Heart left ventricle (tissue), 16 donors: ENCODE measurements at regions not wholly inside any gene's neighbourhood (a gene's known extent, or its start where the extent isn't known, plus 50 kb on each side); places are given as distances from the start of the nearest gene placed in this dataset.
"Not testable (repeated sequence)": the region's sequence is repeated elsewhere in the genome, so short reads cannot be mapped to it uniquely, and the experiment has no call there.

ENCODE experiments used
- ATAC-seq, 4 donors: fragments of 200-7000 bp; cut with Tn5 transposase; one replicate each; pipeline ENCODE4 v1.9.1; 2020 to 2022; ENCODE audit warnings: moderate library complexity in 4 of 4, mild to moderate bottlenecking in 3 of 4, moderate number of reproducible peaks in 1 of 4
- DNase-seq, 5 donors: peaks; one replicate each; pipeline ENCODE4 v3.0.0-alpha.2; 2020
- H3K27ac ChIP-seq, 12 donors: fragments of 200-600 bp; sonication (generic) in 4 of 12; one replicate each; pipeline versions ENCODE4 v1.5.0 to v1.8.0; 2016 to 2022; ENCODE audit warnings: mild to moderate bottlenecking in 2 of 12
- H3K27me3 ChIP-seq, 9 donors: fragments of 200-600 bp; sonication (generic) in 2 of 9; one replicate each; pipeline versions ENCODE4 v1.5.1 to v1.8.0; 2016 to 2022; ENCODE audit warnings: mild to moderate bottlenecking in 3 of 9
- H3K36me3 ChIP-seq, 9 donors: fragments of 200-600 bp; sonication (generic) in 2 of 9; one replicate each; pipeline versions ENCODE4 v1.5.0 to v1.8.0; 2018 to 2022; ENCODE audit warnings: mild to moderate bottlenecking in 2 of 9
- H3K4me1 ChIP-seq, 12 donors: fragments of 200-600 bp; sonication (generic) in 4 of 12; one replicate each; pipeline versions ENCODE4 v1.5.0 to v1.8.0; 2016 to 2022; ENCODE audit warnings: mild to moderate bottlenecking in 3 of 12
- H3K4me3 ChIP-seq, 12 donors: fragments of 200-600 bp; sonication (generic) in 4 of 12; one replicate each; pipeline versions ENCODE4 v1.5.0 to v1.8.0; 2017 to 2022; ENCODE audit warnings: mild to moderate bottlenecking in 9 of 12, moderate library complexity in 4 of 12
- H3K9me3 ChIP-seq, 12 donors: fragments of 200-600 bp; sonication (generic) in 4 of 12; one replicate each; pipeline versions ENCODE4 v1.5.0 to v1.8.0; 2016 to 2022; ENCODE audit warnings: mild to moderate bottlenecking in 1 of 12
- CTCF ChIP-seq, 12 donors: fragments of 200-600 bp; sonication (generic) in 4 of 12; IDR thresholded peaks; one replicate each; pipeline versions ENCODE4 v1.5.0 to v1.8.0; 2018 to 2022; ENCODE audit warnings: antibody characterized with exemption in 12 of 12, mild to moderate bottlenecking in 5 of 12
- POLR2A ChIP-seq, 2 donors: fragments of 450-650 bp; IDR thresholded peaks; one replicate each; pipeline ENCODE4 v1.6.1; 2017; ENCODE audit warnings: antibody characterized with exemption in 2 of 2, mild to moderate bottlenecking in 2 of 2, moderate library complexity in 2 of 2
- WGBS, 4 donors: extraction: QIAGEN DNeasy Blood & Tissue Kit in 2 of 4; methylation state at CpG; one replicate each; pipeline versions ENCODE4 v1.1.5 to v1.1.7; 2013 to 2018; 5-methylcytosine and 5-hydroxymethylcytosine counted together
- intact Hi-C, 10 donors: fragments of 100-400 bp; cut with DNase I; formaldehyde crosslinking; loops; one replicate each; pipeline versions ENCODE4 v1.11.1 to v1.14.2; 2022
- donor health status: ischemic (EF 13 %, LVEDD 7.1; RV severe dilation, severe dysfunction).
- donor health status: healthy with polysubstance abuse.
- donor health status: DM: no; HTN: yes; CAD: no.
- donor health status: DM: no; HTN: no; CAD: no.
- donor health status: ischemic (EF 25% LVEDD 6.9; RV normal size, moderate dysfunction).
- donor health status: ischemic (EF 25% LVEDD 5.7; RV mildly dilated, moderate dysfunction).
- donor health status: healthy.
- donor health status: DM: yes; HTN: yes; CAD: no.
- donor health status: ischemic (EF 35%, LVEDD 5.7; RV mildly dilated, moderate dysfunction).
- donor health status: nonischemic (EF 11% LVEDD 7.7; RV severe dilation, severe dysfunction).
- donor health status: DM: yes; HTN: yes; CAD: no.
- donor health status: PGD.
- donor health status: ischemic (EF 29% LVEDD 5.4; RV normal size, mild dysfunction).
- donor health status: nonischemic (EF 23%, LVEDD 6.1; RV moderate dilation, normal function).

DNA sequence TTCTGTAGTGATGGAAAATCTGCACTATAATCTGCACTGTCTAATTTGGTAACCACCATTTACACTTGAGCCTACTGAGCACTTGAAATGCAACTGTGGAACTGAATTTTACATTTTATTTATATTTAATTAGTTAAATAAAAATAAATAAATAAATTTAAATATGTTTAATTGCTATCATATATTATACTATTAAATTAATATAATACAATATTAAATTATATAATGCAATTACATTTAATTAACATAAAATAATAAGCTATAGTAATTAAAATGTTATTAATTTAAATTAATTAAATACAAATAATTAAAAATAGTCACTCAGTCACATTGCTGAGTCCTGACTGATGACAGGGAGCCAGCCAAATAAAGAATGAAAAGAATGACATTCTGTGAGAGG lies 170.2 kb upstream of the F9 start:
- no peaks in the 10 kb centered on the region for H3K27me3 ChIP-seq
- no peaks in the 10 kb centered on the region for H3K4me1 ChIP-seq
- intact Hi-C loops = no loop called here
- H3K27ac ChIP-seq = no peak overlapping the region
- ATAC-seq = no peak
- H3K4me3 ChIP-seq = no peak overlapping the region
- H3K36me3 ChIP-seq = no peaks in the 10 kb centered on the region
- no peak for DNase-seq
- TF ChIP-seq POLR2A (IDR thresholded peaks at IDR 0.05) (no peak), CTCF (IDR thresholded peaks at IDR 0.05) (no peak)
- H3K9me3 ChIP-seq = no peaks in the 10 kb centered on the region

DNA sequence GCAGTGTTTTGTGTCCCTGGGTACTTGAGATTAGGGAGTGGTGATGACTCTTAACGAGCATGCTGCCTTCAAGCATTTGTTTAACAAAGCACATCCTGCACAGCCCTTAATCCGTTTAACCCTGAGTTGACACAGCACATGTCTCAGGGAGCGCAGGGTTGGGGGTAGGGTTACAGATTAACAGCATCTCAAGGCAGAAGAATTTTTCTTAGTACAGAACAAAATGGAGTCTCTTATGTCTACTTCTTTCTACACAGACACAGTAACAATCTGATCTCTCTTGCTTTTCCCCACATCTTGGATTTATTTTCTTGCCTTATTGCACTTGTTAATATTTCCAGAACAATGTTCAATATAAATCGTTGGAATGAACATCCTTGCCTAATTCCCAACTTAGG lies 187.9 kb upstream of the F9 start:
- H3K9me3 ChIP-seq, H3K4me1 ChIP-seq, DNase-seq, intact Hi-C loops, ATAC-seq, H3K27ac ChIP-seq, H3K36me3 ChIP-seq, H3K27me3 ChIP-seq, H3K4me3 ChIP-seq: not testable (repeated sequence)
- WGBS, 4 donors = 16 to 27% (median 23%) methylated on average over 3 to 4 of the region's 4 CpGs

- H3K27me3 ChIP-seq, intact Hi-C loops, H3K36me3 ChIP-seq, ATAC-seq, H3K27ac ChIP-seq, H3K4me1 ChIP-seq, H3K9me3 ChIP-seq, DNase-seq, H3K4me3 ChIP-seq: not testable (repeated sequence)
- 19 to 29% (median 24%) methylated on average over 17 to 21 of the region's 21 CpGs for WGBS, 4 donors
These were observed 188.5 kb upstream of the F9 start for GRCh38 chrX:139341855-139342593.

DNA sequence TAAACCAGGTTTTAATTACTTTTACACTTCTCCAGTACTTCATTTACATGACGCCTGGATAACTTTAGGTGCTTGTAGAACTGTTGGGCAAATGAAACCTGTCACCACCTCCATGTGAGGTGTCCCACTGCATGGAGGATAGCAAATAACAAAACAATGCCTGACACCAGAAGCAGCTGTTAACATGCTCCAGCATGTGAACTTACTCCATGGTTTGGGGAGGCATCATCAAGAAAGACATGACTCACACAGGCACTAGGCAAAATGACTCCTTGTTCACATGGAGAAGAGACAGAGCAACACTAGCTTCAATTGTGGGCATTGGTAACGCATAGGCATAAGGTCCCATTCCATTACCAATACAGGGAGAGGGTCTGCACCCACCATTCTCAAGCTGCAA lies 198.1 kb upstream of the F9 start:
- Histone ChIP-seq H3K9me3 (peaks cover 0 to 8% (median 0%) of the 10 kb centered on the region in 12 donors), H3K36me3 (no peaks in the 10 kb centered on the region), H3K4me3 (no peak overlapping the region), H3K27me3 (no peaks in the 10 kb centered on the region), H3K4me1 (no peaks in the 10 kb centered on the region), H3K27ac (no peak overlapping the region)
- ATAC-seq (no peak), DNase-seq (no peak)
- TF ChIP-seq CTCF (IDR thresholded peaks at IDR 0.05) (no peak), POLR2A (IDR thresholded peaks at IDR 0.05) (no peak)
- intact Hi-C loops = no loop called here
- 59 to 89% (median 82%) methylated on average over 2 of the region's 2 CpGs for WGBS, 4 donors

- DNase-seq (no peak), ATAC-seq (no peak)
- intact Hi-C loops = no loop called here
- H3K36me3 ChIP-seq = no peaks in the 10 kb centered on the region
- H3K4me3 ChIP-seq = no peak overlapping the region
- peaks cover 0 to 11% (median 0%) of the 10 kb centered on the region in 12 donors for H3K9me3 ChIP-seq
- H3K4me1 ChIP-seq = no peaks in the 10 kb centered on the region
- no peaks in the 10 kb centered on the region for H3K27me3 ChIP-seq
- no peak overlapping the region for H3K27ac ChIP-seq
- no peak for TF ChIP-seq CTCF (IDR thresholded peaks at IDR 0.05)
- no peak for TF ChIP-seq POLR2A (IDR thresholded peaks at IDR 0.05)
These were observed 203.2 kb upstream of the F9 start for GRCh38 chrX:139327355-139327754.
